HG03196 (cell line): ENCODE measurements at regions not wholly inside any gene's neighbourhood (a gene's known extent, or its start where the extent isn't known, plus 50 kb on each side); places are given as distances from the start of the nearest gene placed in this dataset.

Experiments used
- ATAC-seq: cut with Tn5 transposase; IDR thresholded peaks from one replicate; pipeline ENCODE4 v1.9.1; 2021; ENCODE audit not compliant: unreplicated experiment

- no peak for ATAC-seq
Measured at GRCh38 chr2:177340158-177340557, 52.4 kb upstream of the AGPS start.

GRCh38 chr2:177342736-177343135 lies 49.8 kb upstream of the AGPS start:
- ATAC-seq: no peak
